ENCODE measurements at regions not wholly inside any gene's neighbourhood (a gene's known extent, or its start where the extent isn't known, plus 50 kb on each side); places are given as distances from the start of the nearest gene placed in this dataset.

GRCh38 chr20:53870426-53871315 lies 199.7 kb downstream of the BCAS1 start:
- no peak overlapping the region for H3K27ac ChIP-seq (replicated peaks in 1 of 4)

GRCh38 chr20:53869466-53870258 lies 200.7 kb downstream of the BCAS1 start:
- no peaks in the 10 kb centered on the region for H3K27me3 ChIP-seq
- no peak overlapping the region for H3K4me3 ChIP-seq
- TF ChIP-seq CTCF (IDR thresholded peaks at IDR 0.05) (peak; percentile 77 to 84 (median 79)), POLR2AphosphoS5 (IDR thresholded peaks at IDR 0.05) (peak in 1 of 2 donors; percentile 38), POLR2A (IDR thresholded peaks at IDR 0.05; ENCODE audit: low read depth) (no peak)
- no peak for DNase-seq (ENCODE audit: extremely low spot score)
- peaks cover 33 to 58% (median 50%) of the 10 kb centered on the region in 4 donors for H3K4me1 ChIP-seq
- no peaks in the 10 kb centered on the region for H3K9me3 ChIP-seq
- 27% methylated on average over 8 of the region's 8 CpGs for WGBS
- intact Hi-C loops (cut with DNase I): loop anchor here (2.0 to 5.0 kb wide), 3 partner anchors 37 to 291 kb away; no protein-coding TSS in a partner anchor
- H3K36me3 ChIP-seq: no peaks in the 10 kb centered on the region
- H3K27ac ChIP-seq (replicated peaks in 1 of 4): peak overlapping the region; percentile 32 to 62 (median 44)

More at GRCh38 chr20:53870426-53871315, 199.7 kb downstream of the BCAS1 start:
- H3K9me3 ChIP-seq: no peaks in the 10 kb centered on the region
- H3K4me1 ChIP-seq: peaks cover 26 to 48% (median 40%) of the 10 kb centered on the region in 4 donors
- TF ChIP-seq EP300 (IDR thresholded peaks at IDR 0.05) (no peak), POLR2A (IDR thresholded peaks at IDR 0.05; ENCODE audit: low read depth) (no peak), POLR2AphosphoS5 (IDR thresholded peaks at IDR 0.05) (no peak), CTCF (IDR thresholded peaks at IDR 0.05) (no peak)
- no peak overlapping the region for H3K4me3 ChIP-seq
- no peaks in the 10 kb centered on the region for H3K27me3 ChIP-seq
- no peaks in the 10 kb centered on the region for H3K36me3 ChIP-seq
- WGBS: 77% methylated on average over 9 of the region's 9 CpGs
- DNase-seq (ENCODE audit: extremely low spot score): no peak
- intact Hi-C loops (cut with DNase I): loop anchor here (2.0 kb wide), 1 partner anchor 292 kb away; no protein-coding TSS in a partner anchor

- H3K9me3 ChIP-seq: no peaks in the 10 kb centered on the region
- no peak overlapping the region for H3K27ac ChIP-seq (replicated peaks in 1 of 4)
- H3K36me3 ChIP-seq: no peaks in the 10 kb centered on the region
- H3K4me1 ChIP-seq: peaks cover 33 to 67% (median 49%) of the 10 kb centered on the region in 4 donors
- DNase-seq (ENCODE audit: extremely low spot score): no peak
- H3K4me3 ChIP-seq: no peak overlapping the region
- 85% methylated on average over 6 of the region's 6 CpGs for WGBS
- no peaks in the 10 kb centered on the region for H3K27me3 ChIP-seq
- no peak for TF ChIP-seq POLR2A (IDR thresholded peaks at IDR 0.05; ENCODE audit: low read depth)
- no peak for TF ChIP-seq POLR2AphosphoS5 (IDR thresholded peaks at IDR 0.05)
- no peak for TF ChIP-seq EP300 (IDR thresholded peaks at IDR 0.05)
- TF ChIP-seq CTCF (IDR thresholded peaks at IDR 0.05): no peak
- intact Hi-C loops (cut with DNase I): loop anchor here (5.0 kb wide), 2 partner anchors 36 to 96 kb away; no protein-coding TSS in a partner anchor
Observed at GRCh38 chr20:53867741-53868351, 202.5 kb downstream of the BCAS1 start.

- no peaks in the 10 kb centered on the region for H3K27me3 ChIP-seq
- no peaks in the 10 kb centered on the region for H3K9me3 ChIP-seq
- TF ChIP-seq POLR2AphosphoS5 (IDR thresholded peaks at IDR 0.05) (no peak), POLR2A (IDR thresholded peaks at IDR 0.05; ENCODE audit: low read depth) (no peak), EP300 (IDR thresholded peaks at IDR 0.05) (no peak), CTCF (IDR thresholded peaks at IDR 0.05) (no peak)
- intact Hi-C loops (cut with DNase I): loop anchor here (5.0 kb wide), 2 partner anchors 35 to 95 kb away; no protein-coding TSS in a partner anchor
- no peaks in the 10 kb centered on the region for H3K36me3 ChIP-seq
- H3K4me3 ChIP-seq: no peak overlapping the region
- H3K27ac ChIP-seq (replicated peaks in 1 of 4): peak overlapping the region; percentile 67 to 79 (median 70)
- peaks cover 25 to 59% (median 41%) of the 10 kb centered on the region in 4 donors for H3K4me1 ChIP-seq
- no peak for DNase-seq (ENCODE audit: extremely low spot score)
- 45% methylated on average over 11 of the region's 11 CpGs for WGBS
Observed at GRCh38 chr20:53866794-53867740, 203.3 kb downstream of the BCAS1 start.
